K562 (cell line): ENCODE measurements at regions not wholly inside any gene's neighbourhood (a gene's known extent, or its start where the extent isn't known, plus 50 kb on each side); places are given as distances from the start of the nearest gene placed in this dataset.

Source experiments
- ADNP ChIP-seq: fragments of 200-800 bp; sonication (Bioruptor generic); IDR thresholded peaks from 2 replicates; pipeline ENCODE4 v1.6.1; 2016; ENCODE audit warnings: missing genetic modification characterization, missing compliant biosample characterization
- CBX2 ChIP-seq: fragments of 200-600 bp; sonication (generic); IDR thresholded peaks from one replicate; pipeline ENCODE4 v1.6.1; 2012; ENCODE audit warnings: mild to moderate bottlenecking, low read length, inconsistent platforms; ENCODE audit not compliant: insufficient read depth, poor library complexity, severe bottlenecking
- CHCHD3 ChIP-seq: fragments of 250-450 bp; sonication (Bioruptor Pico); IDR thresholded peaks from 2 replicates; pipeline ENCODE4 v2.1.2; 2022; ENCODE audit warnings: mild to moderate bottlenecking
- CREM ChIP-seq: IDR thresholded peaks from 2 replicates; pipeline ENCODE4 v1.6.1; 2014; ENCODE audit warnings: antibody characterized with exemption, low read depth
- CSDE1 ChIP-seq, 2 experiments: fragments of 450-650 bp; IDR thresholded peaks; 2 replicates each; pipeline ENCODE4 v1.6.1; 2016; ENCODE audit warnings: mild to moderate bottlenecking in 1 of 2
- DEAF1 ChIP-seq: fragments of 450-650 bp; formaldehyde crosslinking; IDR thresholded peaks from 2 replicates; pipeline ENCODE4 v1.4.0; 2020; ENCODE audit warnings: mild to moderate bottlenecking, moderate library complexity
- EP300 ChIP-seq: IDR thresholded peaks from 2 replicates; pipeline ENCODE4 v1.6.1; 2012; ENCODE audit warnings: low read length, improper control_type of control experiment
- FOXA1 ChIP-seq: fragments of 450-650 bp; IDR thresholded peaks from 2 replicates; pipeline ENCODE4 v1.6.1; 2016; ENCODE audit warnings: mild to moderate bottlenecking, borderline replicate concordance
- GATAD2A ChIP-seq: fragments of 450-650 bp; IDR thresholded peaks from 2 replicates; pipeline ENCODE4 v1.6.1; 2017
- ILK ChIP-seq: fragments of 450-650 bp; IDR thresholded peaks from 2 replicates; pipeline ENCODE4 v1.6.1; 2016; ENCODE audit warnings: missing genetic modification characterization, low read depth, mild to moderate bottlenecking, missing compliant biosample characterization, moderate library complexity, borderline replicate concordance
- MCM5 ChIP-seq: fragments of 450-650 bp; IDR thresholded peaks from 2 replicates; pipeline ENCODE4 v1.6.1; 2016; ENCODE audit warnings: low read depth
- MLX ChIP-seq, 2 experiments: fragments of 450-650 bp in 1 of 2; sonication (generic) in 1 of 2; formaldehyde crosslinking; conservative IDR thresholded peaks; 2 replicates each; pipeline versions ENCODE4 v1.4.0 to v1.8.1; 2020 to 2022; ENCODE audit warnings: mild to moderate bottlenecking in 1 of 2, missing genetic modification reagents in 1 of 2
- NFIX ChIP-seq: fragments of 250-450 bp; sonication (Bioruptor Pico); IDR thresholded peaks from 2 replicates; pipeline ENCODE4 v1.4.0; 2020; ENCODE audit warnings: low read depth, mild to moderate bottlenecking, moderate library complexity
- RBM17 ChIP-seq: fragments of 200-400 bp; formaldehyde crosslinking; IDR thresholded peaks from 2 replicates; pipeline ENCODE4 v1.6.1; 2017; ENCODE audit warnings: low read depth, mild to moderate bottlenecking, low read length, borderline replicate concordance
- SAFB ChIP-seq: fragments of 200-400 bp; formaldehyde crosslinking; IDR thresholded peaks from 2 replicates; pipeline ENCODE4 v1.6.1; 2017; ENCODE audit warnings: low read depth, low read length, borderline replicate concordance
- TAF9B ChIP-seq: fragments of 450-650 bp; IDR thresholded peaks from 2 replicates; pipeline ENCODE4 v1.6.1; 2018; ENCODE audit warnings: mild to moderate bottlenecking; ENCODE audit not compliant: partially characterized antibody
- TAL1 ChIP-seq: fragments of 450-650 bp; IDR thresholded peaks from 2 replicates; pipeline ENCODE4 v1.6.1; 2016; ENCODE audit warnings: mild to moderate bottlenecking
- WHSC1 ChIP-seq: IDR thresholded peaks from one replicate; pipeline ENCODE4 v1.6.1; 2012; ENCODE audit warnings: low read length, control low read depth, inconsistent platforms
- ZBTB2 ChIP-seq: fragments of 450-650 bp; IDR thresholded peaks from 2 replicates; pipeline ENCODE4 v1.6.1; 2016; ENCODE audit warnings: antibody characterized with exemption
- ZFX ChIP-seq: sonication (generic); formaldehyde crosslinking; IDR thresholded peaks from 2 replicates; pipeline ENCODE4 v1.8.0; 2022; ENCODE audit warnings: mild to moderate bottlenecking, missing genetic modification reagents, moderate library complexity
- ZNF133 ChIP-seq: fragments of 250-450 bp; sonication (Bioruptor Pico); IDR thresholded peaks from 2 replicates; pipeline ENCODE4 v1.4.0; 2020; ENCODE audit warnings: mild to moderate bottlenecking
- ZNF165 ChIP-seq: fragments of 250-450 bp; sonication (Bioruptor Pico); IDR thresholded peaks from 2 replicates; pipeline ENCODE4 v1.4.0; 2020; ENCODE audit warnings: borderline replicate concordance
- ZNF3 ChIP-seq: fragments of 250-450 bp; sonication (Bioruptor Pico); IDR thresholded peaks from 2 replicates; pipeline ENCODE4 v1.5.0; 2021; ENCODE audit warnings: mild to moderate bottlenecking, moderate library complexity
- ZNF512 ChIP-seq: IDR thresholded peaks from 2 replicates; pipeline ENCODE4 v1.6.1; 2016; ENCODE audit warnings: missing genetic modification characterization, missing compliant biosample characterization
- ZNF57 ChIP-seq: fragments of 450-650 bp; formaldehyde crosslinking; IDR thresholded peaks from 2 replicates; pipeline ENCODE4 v1.4.0; 2020; ENCODE audit warnings: mild to moderate bottlenecking, moderate library complexity
- ZNF76 ChIP-seq: fragments of 250-450 bp; sonication (Bioruptor Pico); IDR thresholded peaks from 2 replicates; pipeline ENCODE4 v1.4.0; 2020; ENCODE audit warnings: mild to moderate bottlenecking, moderate library complexity, borderline replicate concordance

- TF ChIP-seq ZNF512 (tag) (no peak), CREM (no peak), EP300 (peak; percentile 3; the same call in 1 of the 2 replicates), WHSC1 (no peak), ZNF133 (CRISPR knock-in tag) (no peak), CSDE1 (IDR thresholded peaks at IDR 0.05) (no peak), RBM17 (no peak), ILK (tag) (no peak), ADNP (tag) (no peak), FOXA1 (no peak), TAF9B (no peak), CBX2 (no peak), MCM5 (no peak), SAFB (no peak), TAL1 (no peak), NFIX (no peak), MLX (CRISPR knock-in tag; conservative IDR thresholded peaks at IDR 0.05) (no peak), ZNF57 (CRISPR knock-in tag) (no peak), ZNF76 (CRISPR knock-in tag) (no peak), ZNF3 (CRISPR knock-in tag) (no peak), ZFX (no peak), ZBTB2 (peak; percentile 47; the same call in 1 of the 2 replicates), ZNF165 (no peak), GATAD2A (no peak), DEAF1 (CRISPR knock-in tag) (peak; percentile 87), CHCHD3 (CRISPR knock-in tag) (no peak)
Measured at GRCh38 chr17:68759343-68760140, 158.4 kb upstream of the FAM20A start (continued).
